GM18517 (cell line): ENCODE measurements at regions not wholly inside any gene's neighbourhood (a gene's known extent, or its start where the extent isn't known, plus 50 kb on each side); places are given as distances from the start of the nearest gene placed in this dataset.

Experiments
- ATAC-seq: cut with Tn5 transposase; IDR thresholded peaks from one replicate; pipeline ENCODE4 v1.9.1; 2021; ENCODE audit warnings: mild to moderate bottlenecking, moderate library complexity; ENCODE audit not compliant: unreplicated experiment

DNA sequence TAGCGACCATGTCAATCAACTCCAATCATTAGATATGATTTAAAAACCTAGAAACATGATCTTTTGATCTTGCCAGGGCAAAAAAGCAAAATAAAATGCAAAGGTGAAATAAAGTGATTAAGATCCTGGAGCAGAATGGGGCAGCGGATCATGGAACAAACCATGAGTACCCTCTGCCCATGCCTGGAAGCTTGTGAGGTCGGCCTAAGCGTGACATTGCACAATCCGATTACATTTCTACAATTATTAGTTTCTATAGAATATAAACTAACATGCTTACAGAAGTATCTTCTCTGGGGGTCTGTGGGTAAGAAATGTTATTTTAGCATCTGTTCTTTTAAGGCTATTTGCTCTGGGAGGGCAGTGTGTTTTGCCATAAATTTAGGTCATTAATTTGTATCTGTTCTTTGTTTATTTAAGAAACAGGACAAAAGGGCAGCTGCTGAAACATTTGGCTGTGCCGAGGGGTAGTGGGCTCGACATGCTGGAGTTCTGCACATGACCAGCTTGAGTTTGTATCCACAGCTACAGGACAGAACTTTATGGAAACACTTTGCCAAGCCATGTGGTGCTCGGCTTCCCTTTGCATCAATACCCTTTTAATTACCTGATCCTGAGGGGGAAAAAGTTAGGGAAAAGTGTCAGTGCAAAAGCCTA is 55.9 kb downstream of the ZBTB18 start:
- no peak for ATAC-seq

DNA sequence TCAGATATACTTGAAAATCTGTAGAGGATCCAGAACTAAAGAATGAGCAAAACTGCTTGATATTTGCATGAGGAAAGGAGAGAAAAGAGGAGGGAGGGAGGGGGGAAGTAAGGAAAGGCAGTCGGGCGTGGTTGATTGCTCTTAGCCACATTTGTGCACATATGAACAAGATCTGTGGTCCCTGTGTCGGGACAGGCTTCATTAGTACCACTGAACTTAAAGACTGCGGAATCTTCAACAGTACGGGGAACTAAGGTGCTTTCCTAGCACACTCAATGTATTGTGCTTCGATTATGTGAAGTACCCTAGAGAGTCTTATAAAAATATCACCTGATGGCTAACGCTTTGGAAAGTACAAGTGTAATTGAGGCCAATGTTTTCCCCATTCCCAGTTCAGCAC is 59.9 kb downstream of the ZBTB18 start:
- ATAC-seq: no peak

DNA sequence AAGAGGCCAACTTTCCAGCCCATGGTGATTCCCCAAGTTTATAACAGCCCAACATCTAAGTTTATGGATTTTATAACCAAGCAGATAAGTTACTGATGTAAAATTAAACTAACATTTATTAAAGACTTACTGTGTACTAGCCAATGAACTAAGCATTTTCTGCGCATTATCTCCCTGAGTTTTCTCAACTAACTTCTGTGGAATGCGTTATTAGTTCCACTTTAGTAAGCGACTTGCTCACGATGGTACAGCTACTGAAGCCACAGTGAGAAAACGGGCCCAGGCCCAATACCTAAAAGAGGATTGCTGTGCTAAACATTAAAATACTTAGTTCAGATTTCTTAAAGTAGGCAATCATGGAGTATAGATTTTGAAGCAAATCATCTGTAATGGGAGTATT is 61.0 kb downstream of the ZBTB18 start:
- no peak for ATAC-seq

DNA sequence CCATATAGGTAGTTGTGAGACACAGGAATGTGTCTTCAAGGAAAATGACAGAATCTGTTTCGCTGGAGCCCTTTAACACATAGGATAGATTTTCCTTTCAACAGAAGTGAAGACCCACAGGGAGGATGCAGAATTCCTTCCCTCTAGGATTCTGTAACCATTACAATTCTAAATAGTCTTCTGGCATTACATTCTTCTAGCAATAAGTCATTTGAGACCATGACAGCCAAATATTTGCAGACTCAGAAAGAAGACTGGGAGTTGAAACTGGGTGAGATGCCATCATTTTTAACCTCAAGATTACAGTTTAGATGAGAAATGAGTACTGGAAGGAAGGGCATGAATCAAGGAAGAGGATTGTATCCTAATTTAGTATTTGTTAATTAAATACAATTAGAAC is 61.6 kb downstream of the ZBTB18 start:
- ATAC-seq: no peak

DNA sequence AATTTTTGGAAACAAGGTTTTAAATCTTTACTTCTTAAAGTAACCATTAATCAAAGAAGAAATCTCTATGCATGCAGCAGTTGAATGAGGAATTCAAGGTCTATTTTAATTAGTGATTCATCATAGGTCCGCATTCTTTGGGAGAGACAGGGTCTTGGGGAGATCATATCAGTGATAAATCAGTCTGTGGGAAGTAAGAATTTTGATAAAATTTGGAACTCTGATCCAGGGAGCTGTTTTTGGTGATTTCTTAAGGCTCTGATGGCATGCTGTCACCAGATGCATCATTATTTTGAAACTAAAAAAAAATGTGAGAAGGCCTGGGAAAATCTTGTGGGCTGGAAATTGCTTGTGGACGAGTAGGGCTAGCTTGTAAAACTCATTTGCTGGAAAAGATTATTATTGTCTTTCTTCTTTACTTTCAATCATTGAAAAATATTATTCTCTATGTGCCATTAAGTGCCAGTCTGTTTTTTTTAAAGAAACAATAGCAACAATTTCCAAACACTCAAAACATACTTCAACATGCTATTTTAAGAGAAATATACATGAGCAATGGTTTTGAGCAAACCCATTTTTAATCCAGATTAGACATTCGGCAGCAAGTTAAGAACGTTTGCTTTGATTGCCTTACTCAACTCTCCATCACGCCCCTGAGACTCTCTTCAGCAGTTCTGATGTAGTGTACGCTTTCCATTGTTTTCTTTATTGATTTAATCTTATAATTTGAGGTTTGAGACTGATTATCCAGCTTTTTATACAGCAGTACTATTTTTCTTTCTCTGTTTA is 62.6 kb downstream of the ZBTB18 start:
- ATAC-seq: no peak

DNA sequence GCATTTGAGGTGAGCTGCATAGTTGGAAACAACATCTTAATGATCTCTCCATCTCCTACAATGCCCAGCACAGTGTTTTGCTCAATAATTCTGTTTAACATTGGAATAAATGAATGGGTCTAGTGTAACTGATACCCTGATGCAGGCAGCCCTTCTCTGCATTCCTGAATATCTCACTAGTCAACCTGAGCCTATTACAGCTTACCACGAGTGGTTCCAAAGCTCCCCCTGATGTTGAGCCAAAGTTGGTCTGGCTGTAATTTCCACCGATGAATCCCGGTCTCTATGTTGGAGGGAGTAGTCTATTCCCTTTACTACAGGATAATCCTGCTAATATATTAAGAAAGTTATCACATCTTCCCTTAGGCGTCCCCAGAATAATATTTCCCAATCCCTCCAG is 63.8 kb downstream of the ZBTB18 start:
- ATAC-seq: no peak

DNA sequence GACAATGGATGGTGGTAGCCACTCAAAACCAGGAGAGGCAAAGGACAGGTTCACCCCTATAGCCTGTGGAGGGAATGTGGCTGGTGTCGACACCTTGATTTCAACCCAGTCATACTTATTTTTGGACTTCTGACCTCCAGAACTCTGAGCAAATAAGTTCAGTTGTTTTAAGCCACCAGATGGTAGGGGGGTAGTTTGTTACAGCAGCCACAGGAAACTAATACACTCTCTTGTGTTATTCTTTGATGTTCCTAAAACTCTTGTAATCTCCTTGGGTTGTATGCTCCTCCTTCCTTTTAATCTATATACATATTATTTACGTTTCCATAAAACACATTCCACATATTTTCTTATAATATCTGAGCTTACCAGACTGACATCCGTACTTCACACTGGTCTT is 65.9 kb downstream of the ZBTB18 start:
- no peak for ATAC-seq

DNA sequence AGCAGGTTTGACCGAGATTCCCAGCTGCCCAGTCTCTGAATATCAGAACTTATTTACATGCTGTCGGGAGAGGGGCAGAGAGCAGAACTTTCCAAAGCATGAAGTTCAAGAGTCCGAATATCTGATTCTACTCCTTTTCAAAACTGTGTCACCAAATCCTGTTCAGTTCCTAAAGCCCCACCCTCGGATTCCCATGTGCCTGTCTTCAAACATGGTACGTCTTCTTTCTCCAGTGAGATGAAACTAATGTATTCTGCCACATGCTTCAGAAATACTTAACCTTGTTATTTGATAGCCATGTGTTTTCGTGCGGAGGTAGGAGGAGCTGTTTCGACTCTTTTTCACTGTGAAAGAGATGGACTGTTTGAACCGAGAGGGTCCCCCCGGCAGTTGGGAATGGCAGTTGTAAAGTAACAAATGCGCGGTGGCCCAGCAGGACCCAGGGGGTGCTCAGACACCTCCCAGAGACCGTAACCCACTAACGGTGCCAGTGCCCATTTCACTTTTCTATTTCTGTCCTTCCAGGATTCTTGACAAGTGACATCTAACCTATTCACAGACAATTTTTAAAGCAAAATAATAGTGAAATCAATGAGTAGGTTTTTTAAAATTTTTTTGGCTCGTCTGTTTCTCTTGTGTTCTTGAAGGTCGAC is 67.2 kb downstream of the ZBTB18 start:
- no peak for ATAC-seq

DNA sequence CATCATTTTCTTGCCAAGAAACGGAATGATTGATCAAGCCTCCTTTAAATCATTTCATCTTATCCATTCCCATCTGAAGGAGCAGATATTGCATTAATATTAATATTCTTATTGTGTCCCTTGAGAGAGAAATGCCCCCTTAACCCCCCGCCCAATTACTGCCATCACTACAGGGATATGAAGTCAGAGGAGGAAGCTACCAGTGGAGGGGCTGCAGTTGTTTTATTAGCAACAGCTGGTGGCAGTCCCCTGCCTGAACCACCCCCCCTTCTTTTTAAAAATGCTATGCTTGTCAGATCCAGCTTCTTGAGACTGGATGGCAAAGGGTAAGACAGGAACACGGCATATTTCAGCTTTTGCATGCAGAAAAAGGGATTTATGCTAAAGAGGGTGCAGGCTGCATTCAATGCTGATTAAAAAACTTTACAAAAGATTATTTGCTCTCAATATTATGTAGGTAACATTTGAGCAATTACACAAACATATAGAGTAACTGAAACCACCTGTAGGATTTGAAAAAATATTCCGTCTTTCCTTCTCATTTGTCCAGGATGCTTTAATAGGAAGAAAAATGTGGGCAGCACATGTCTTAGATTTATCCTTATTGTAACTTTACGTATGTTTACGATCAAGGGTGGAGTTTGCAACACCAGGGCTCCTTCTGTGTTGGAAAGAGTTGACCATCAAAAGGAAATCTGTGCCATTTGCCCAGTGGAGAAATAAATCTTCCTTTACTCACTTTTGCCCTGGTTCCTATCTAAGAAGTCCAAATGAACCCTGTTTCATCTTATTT is 77.7 kb downstream of the ZBTB18 start:
- ATAC-seq: no peak

DNA sequence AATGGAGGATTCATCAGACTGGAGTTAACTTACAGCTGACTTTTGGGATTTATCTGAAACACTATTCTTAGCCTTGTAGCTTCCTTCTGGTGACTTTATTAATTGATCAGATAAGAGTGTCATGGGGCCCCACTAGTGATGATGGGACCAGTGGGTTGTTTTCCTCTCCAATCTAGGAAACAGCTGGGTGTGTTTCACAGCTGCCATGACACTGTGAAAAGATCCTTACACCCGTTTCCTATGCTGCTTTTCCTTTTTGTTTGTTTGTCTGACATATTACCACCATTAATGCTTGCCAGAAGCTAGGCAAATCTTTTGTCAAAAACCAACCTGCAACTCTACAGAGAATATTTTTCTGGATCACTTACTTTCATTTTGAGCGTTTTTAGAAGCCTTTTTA is 86.2 kb downstream of the ZBTB18 start:
- ATAC-seq: no peak

DNA sequence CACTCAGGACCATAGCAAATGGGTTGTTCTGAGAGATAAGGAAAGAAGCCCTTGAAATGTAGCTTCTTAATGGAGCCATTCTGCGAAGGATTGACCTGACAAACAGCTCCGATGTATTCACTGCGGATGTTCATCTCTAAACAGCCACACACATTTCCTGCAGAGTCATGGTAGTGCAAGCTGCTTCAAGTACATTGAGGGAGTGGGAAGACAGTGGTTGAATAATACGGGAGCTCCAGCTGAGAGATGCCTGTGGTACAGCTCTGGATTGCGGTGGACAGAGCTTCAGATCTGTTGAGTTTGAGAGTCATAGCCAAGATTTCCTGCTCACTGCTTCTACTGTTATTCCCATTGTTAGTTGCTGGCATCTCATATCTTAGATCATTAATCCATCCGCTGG is 86.6 kb downstream of the ZBTB18 start:
- no peak for ATAC-seq

DNA sequence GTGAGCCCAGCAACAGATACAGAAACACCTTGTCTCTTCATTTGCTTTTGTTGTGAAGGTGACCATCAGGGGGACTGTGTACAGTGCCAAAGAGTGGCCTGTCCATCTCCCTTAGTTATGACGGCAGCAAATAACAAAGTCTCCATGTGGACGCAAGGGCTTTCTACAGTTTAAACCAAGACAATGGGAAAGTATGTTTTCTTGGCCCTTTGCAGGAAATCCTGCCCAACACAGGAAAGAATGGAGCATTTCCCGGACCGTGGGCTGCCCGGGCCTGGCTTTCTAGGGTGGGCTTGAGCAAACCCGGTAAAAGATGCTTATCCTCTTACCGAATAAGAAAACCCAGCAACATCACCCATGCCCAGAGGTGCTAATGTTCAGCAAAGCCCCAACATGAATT is 87.3 kb downstream of the ZBTB18 start:
- ATAC-seq: no peak

DNA sequence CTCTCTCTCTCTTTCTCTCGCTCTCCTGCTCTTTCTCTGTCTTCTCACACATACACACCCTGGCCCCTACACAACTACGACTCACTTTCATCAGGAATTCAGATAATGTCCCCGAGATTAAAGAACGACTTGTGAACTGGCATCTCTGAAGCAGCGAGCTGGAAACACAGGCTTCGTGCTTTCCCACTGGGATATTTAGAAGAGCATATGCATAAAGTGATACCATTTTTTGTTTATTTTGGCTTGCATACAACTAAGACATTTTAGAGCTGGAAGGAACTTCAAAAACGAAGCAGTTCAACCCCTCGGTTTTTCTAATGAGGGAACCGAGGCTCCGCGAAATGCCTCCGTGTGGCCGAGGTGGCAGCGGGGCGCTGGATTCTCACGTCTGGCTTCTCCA is 88.6 kb downstream of the ZBTB18 start:
- no peak for ATAC-seq

DNA sequence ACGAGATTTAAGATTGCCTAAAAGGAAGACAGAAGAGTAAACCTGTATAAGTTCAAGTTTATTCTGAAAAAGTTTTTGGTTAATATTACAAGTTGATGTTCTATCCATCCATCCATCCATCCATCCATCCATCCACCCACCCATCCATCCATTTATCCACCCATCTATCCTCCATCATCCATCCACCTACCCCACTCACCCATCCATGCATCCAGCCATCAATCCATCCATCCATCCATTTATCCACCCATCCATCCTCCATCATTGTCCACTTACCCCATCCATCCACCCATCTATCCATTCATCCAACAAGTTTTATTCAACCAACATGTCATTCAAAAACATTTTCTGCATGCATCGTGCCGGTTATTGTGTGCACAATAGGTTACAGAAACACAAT is 89.3 kb downstream of the ZBTB18 start:
- no peak for ATAC-seq

DNA sequence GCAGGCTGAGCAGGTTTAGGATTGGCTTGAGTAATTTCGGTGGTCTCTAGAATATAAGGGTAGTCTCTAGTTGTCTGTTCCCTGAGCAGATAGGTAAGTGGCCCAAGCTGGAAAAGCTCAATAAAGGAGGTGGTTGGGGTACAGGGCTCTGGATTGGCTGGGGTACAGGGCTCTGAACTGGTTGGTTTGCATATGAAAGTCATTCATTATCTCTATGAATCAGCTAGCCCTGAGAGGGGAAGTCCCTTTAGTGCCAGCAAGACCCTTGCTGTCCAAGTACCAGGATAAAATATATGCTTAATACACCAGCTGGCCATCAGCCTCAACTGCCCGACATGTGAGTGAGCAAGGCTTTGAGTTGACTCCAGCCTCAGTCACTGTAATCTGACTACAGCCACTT is 93.0 kb downstream of the ZBTB18 start:
- no peak for ATAC-seq

DNA sequence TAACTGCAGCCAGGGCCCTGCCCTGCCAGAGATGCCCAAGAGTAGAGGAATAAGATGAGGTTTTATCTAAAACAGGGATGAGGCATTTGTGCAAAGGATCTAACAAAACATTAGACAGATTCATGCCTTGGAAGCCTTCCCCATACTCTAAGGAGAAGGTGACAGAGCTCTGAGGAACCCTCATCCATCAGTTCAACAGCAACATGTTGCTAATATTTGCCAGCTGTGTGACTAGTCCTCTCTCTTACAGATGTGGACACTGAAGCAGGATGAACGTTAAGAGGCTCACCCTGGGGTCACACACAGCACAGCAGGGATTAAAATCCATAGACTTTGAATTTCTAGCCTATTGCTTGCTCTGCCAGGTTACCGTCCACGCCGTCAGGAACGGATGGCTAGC is 99.0 kb downstream of the ZBTB18 start:
- ATAC-seq: no peak

DNA sequence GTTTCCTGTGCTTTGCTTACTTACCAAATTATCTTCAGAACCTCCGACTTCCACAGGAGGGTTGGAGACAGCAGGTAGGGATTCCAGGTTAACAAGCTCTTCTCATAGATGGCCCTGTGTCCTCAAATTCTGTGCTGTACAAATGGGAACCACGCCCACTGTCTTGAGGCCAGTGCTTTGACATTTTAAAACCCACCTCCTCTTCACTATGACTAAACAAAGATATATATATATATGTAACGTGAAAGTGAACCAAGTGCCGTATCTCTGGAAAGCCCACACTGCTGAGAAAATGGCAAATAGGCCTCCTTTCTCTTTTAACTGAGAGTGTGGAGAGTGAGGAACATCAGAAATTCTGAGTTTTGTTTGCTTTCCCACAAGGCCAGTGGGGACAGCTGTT is 99.6 kb downstream of the ZBTB18 start:
- no peak for ATAC-seq

DNA sequence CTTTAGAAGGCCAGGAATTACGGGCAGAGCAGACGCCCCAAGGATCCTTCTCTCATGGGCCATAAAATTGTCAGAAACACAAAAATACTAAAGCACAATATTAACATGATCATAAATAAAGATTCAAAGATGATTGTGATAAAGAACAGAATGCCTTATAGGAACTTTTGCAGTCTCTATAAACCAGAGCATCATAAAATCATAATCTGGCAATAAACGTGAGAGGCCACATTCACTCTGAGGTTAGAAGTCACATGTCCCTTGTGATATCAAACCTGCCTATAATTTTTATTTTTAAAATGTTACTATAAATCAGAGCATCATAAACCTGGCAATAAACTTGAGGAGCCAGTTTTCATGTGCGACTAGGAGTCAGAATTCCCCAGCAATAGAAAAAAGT is 100.5 kb downstream of the ZBTB18 start:
- no peak for ATAC-seq

DNA sequence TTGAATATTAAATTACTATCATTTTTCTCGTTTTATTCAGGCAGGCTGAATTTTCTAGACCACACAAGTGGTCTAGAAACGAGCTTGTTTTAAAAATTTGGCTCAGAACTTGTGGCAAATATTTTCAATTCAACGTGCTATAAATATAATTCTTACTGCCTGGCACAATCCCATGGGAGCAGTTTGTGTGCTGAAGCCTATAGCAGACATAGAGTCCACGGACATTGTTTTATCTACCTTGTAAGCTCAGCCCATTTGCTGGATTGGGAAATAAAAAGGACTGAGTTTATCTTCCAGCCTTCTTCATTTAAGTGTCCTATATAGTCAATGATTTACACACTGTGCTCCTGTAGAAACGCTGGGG is 103.4 kb downstream of the ZBTB18 start:
- ATAC-seq: no peak

DNA sequence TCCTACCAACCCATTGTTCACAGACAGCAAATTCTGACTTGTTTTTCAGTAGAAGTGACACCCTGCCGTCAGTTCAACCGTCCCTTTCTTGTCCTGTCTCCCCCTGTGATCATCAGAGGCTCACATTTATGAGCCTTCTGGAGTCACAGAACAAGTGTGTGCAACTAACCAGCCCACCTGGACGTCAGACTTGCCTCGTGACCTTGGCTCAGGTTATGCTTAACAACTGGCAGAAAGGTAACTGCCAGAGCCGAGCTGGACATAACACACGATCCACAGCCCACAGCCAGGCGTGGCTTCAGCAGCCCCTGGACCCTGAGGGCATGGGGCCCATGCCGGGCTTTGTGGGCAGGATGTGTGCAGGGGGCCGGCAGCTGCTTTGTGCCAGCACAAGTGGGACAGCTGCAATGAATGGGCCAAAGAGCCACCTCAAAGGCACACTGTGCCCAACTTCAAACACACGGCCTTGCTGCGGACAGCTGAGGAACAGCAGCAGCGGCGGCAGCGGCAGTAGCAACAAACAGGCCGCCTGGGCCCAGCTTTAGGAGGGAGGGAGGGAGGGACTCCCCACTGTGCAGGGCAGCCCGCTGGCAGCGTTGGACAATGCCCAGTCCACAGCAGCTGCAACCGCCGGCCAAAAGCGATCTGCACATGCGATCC is 103.9 kb downstream of the ZBTB18 start:
- no peak for ATAC-seq

DNA sequence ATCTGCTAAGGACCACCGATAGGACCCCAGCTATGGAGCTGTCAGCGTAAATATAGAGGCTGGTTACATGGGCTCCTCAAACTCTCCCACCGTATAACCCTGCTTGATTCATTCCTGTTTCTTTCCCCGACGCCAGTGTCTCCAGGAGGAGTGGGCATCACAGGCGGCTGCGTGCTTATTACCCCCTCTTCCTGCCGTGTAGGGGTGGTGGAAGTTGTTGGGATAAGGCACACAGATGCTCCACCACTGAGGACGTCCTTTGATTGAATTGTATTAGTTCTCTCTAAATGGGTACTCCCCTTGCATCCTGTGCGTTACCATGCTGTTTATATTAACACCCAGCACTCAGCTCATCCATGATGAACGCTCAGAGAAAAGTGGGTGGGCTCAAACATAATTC is 104.6 kb downstream of the ZBTB18 start:
- no peak for ATAC-seq
